OCI-LY3 (cell line): ENCODE measurements at regions not wholly inside any gene's neighbourhood (a gene's known extent, or its start where the extent isn't known, plus 50 kb on each side); places are given as distances from the start of the nearest gene placed in this dataset.

Source experiments
- CTCF ChIP-seq: fragments of 200-600, 300-600 bp; sonication (generic); IDR thresholded peaks from 2 replicates; pipeline ENCODE4 v1.5.1; 2014; ENCODE audit warnings: antibody characterized with exemption, low read length, low read depth
- EZH2phosphoT487 ChIP-seq: fragments of 200-600 bp; shearing (Covaris generic); IDR thresholded peaks from 2 replicates; pipeline ENCODE4 v1.6.1; 2018; ENCODE audit warnings: antibody characterized with exemption, mixed run types, low read depth

GRCh38 chrX:821327-822107, 190.9 kb downstream of the SHOX start:
- no peak for TF ChIP-seq CTCF
- no peak for TF ChIP-seq EZH2phosphoT487
